Skeletal muscle tissue (tissue), 3 donors: ENCODE measurements at regions not wholly inside any gene's neighbourhood (a gene's known extent, or its start where the extent isn't known, plus 50 kb on each side); places are given as distances from the start of the nearest gene placed in this dataset.

Experiments
- H3K27ac ChIP-seq: one replicate; pipeline ENCODE4 v1.7.0; 2013; ENCODE audit warnings: mild to moderate bottlenecking, low read depth, low read length, inconsistent platforms
- H3K27me3 ChIP-seq, 3 donors: one replicate each; pipeline ENCODE4 v1.7.0; 2013; ENCODE audit warnings: low read length in 3 of 3; ENCODE audit not compliant: control insufficient read depth in 3 of 3, insufficient read depth in 3 of 3
- H3K36me3 ChIP-seq, 3 donors: one replicate each; pipeline ENCODE4 v1.7.0; 2013; ENCODE audit warnings: low read length in 3 of 3; ENCODE audit not compliant: control insufficient read depth in 3 of 3, insufficient read depth in 3 of 3
- H3K4me1 ChIP-seq, 3 donors: one replicate each; pipeline ENCODE4 v1.7.0; 2013; ENCODE audit warnings: low read length in 3 of 3, mild to moderate bottlenecking in 3 of 3; ENCODE audit not compliant: control insufficient read depth in 3 of 3, insufficient read depth in 3 of 3
- H3K4me3 ChIP-seq, 3 donors: one replicate each; pipeline ENCODE4 v1.7.0; 2013; ENCODE audit warnings: low read length in 3 of 3
- H3K9ac ChIP-seq, 3 donors: one replicate each; pipeline ENCODE4 v1.7.0; 2013; ENCODE audit warnings: low read length in 3 of 3, mild to moderate bottlenecking in 3 of 3, moderate library complexity in 2 of 3, low read depth in 1 of 3
- H3K9me3 ChIP-seq, 3 donors: one replicate each; pipeline ENCODE4 v1.7.0; 2013; ENCODE audit warnings: low read length in 3 of 3; ENCODE audit not compliant: control insufficient read depth in 3 of 3
- donor health status: Osteomylitis.

DNA sequence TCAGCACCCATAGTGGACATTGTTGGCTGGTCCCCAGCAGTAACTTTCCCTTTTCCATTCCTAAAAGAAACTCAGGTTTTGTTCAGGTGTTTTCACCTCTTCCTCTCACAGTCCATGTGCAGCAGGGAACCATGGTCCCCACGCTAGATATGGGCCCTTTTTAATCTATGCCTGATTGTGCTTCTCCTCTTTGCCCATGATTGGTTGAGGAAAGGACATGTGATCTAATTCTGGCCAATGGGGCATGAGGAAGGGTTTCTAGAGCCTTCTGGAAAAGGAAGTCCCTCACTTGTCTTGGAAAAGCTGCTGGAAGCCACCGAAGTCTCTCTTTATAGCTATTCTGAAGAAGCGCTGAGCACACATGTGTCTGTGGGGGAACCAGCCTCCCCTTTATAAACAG lies 330.7 kb downstream of the ACTR3B start:
- Histone ChIP-seq H3K27me3 (no peaks in the 10 kb centered on the region), H3K9ac (no peak overlapping the region)

DNA sequence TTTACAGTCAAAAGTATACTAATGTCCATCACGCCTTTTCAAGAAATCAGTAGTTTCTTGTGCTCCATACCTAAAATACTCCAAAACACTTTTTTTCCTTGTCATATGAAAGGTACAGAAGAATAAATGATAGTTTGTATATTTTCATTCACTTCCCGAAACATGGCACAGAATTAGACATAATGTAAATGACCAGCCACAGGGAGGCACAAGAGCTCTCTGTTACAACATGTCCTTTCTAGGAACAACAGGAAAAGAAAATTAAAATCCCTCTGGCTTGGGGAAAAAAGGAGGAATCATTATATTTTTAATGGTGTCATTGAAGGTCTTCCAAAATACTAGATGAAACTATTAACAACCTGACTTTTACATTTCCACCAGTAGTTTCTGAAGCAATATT lies 331.2 kb downstream of the ACTR3B start:
- Histone ChIP-seq H3K4me3 (no peak overlapping the region), H3K4me1 (no peaks in the 10 kb centered on the region), H3K36me3 (no peaks in the 10 kb centered on the region), H3K9me3 (no peaks in the 10 kb centered on the region), H3K9ac (no peak overlapping the region), H3K27ac (no peak overlapping the region), H3K27me3 (no peaks in the 10 kb centered on the region)

More for the DNA sequence above, 330.7 kb downstream of the ACTR3B start:
- H3K4me3 ChIP-seq = no peak overlapping the region
- no peaks in the 10 kb centered on the region for H3K4me1 ChIP-seq
- H3K9me3 ChIP-seq = no peaks in the 10 kb centered on the region
- no peaks in the 10 kb centered on the region for H3K36me3 ChIP-seq
- H3K27ac ChIP-seq = no peak overlapping the region

DNA sequence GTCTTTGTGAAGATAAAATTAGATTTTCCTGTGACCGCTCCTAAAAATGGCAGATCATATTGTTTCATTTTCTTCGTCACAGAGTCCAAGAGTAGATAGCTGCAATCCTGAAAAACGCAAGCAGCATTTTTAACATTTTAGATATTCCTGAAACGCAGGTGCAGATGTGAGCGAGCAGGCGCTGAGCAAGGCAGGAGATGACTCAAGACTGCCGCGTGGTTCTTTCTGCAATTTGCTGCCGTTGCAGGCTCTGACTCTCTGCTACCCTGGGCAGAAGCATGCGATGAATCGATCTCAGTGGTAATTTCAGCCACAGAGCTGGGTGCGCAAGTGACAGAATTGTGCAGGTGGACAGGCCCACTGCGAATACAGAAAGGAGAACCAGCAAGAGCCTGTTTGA lies 331.9 kb downstream of the ACTR3B start:
- Histone ChIP-seq H3K27ac (no peak overlapping the region), H3K4me3 (no peak overlapping the region), H3K4me1 (no peaks in the 10 kb centered on the region), H3K27me3 (no peaks in the 10 kb centered on the region), H3K9ac (no peak overlapping the region), H3K36me3 (no peaks in the 10 kb centered on the region), H3K9me3 (no peaks in the 10 kb centered on the region)

DNA sequence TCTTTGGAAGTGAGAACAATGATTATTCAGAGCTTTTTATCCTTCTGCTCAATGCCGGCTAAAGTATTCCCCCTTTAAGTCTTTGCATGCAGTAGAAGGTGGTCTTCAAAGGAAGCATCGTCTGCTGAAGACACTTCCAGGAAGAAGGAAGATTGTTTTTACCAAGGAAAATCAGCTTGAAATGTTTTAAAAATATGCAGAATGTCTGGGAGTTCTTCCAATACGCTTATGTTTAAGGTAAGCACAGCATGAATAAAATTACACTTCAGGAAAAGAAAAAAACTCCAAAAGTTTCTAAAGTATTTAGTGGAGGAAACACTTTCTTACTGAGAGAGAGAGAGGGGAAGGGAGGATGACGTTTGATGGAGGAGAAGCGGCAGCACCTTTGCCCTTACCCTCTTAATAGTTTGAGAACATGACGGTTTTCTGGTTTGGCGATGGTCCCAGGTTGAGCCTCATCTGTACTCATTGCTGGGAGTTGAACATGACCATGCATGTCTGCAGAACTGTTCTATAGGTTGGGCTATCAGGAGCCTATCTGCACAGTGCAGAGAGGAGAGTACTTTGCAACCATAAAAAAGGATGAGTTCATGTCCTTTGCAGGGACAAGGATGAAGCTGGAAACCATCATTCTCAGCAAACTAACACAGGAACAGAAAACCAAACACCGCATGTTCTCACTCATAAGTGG lies 338.1 kb downstream of the ACTR3B start:
- Histone ChIP-seq H3K9ac (no peak overlapping the region), H3K27me3 (no peaks in the 10 kb centered on the region), H3K9me3 (no peaks in the 10 kb centered on the region), H3K27ac (no peak overlapping the region), H3K4me1 (no peaks in the 10 kb centered on the region), H3K4me3 (no peak overlapping the region), H3K36me3 (no peaks in the 10 kb centered on the region)

DNA sequence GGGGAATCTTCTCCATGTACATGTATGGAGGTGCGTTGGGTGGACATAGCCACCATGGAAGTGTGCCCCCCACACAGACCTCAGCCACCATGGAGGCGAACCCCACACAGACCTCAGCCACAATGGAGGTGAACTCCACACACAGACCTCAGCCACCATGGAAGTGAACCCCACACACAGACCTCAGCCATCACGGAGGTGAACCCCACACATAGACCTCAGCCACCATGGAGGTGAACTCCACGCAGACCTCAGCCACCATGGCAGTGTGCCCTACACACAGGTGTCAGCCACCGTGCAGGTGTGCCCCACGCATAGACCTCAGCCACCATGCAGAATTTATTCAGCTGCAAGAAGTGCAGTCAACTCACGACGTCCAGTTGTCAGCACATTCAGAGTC lies 339.7 kb downstream of the ACTR3B start:
- H3K9ac ChIP-seq = no peak overlapping the region
- no peak overlapping the region for H3K27ac ChIP-seq
- no peak overlapping the region for H3K4me3 ChIP-seq
- no peaks in the 10 kb centered on the region for H3K27me3 ChIP-seq
- no peaks in the 10 kb centered on the region for H3K36me3 ChIP-seq
- H3K4me1 ChIP-seq = no peaks in the 10 kb centered on the region
- H3K9me3 ChIP-seq = no peaks in the 10 kb centered on the region

DNA sequence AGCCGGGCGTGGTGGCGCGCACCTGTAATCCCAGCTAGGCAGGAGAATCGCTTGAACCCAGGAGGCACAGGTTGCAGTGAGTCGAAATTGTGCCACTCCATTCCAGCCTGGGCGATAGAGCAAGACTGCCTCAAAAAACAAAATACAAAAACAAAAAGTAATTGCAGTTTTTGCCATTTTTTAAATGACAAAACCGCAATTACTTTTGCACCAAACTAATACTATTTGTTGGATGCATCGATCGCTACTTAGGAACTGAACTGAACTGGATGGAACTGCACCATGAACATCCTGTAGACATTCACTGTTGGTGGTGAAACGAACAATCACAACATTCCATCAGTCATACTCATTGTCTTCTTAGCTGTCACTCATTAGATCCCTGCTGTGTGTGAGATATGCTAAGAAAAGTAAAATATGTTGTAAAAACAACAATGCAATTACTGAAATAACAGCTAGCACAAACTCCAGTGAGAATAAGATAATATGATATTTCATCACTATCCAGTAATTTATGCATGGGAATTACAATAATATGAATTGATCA lies 341.2 kb downstream of the ACTR3B start:
- H3K9me3 ChIP-seq = no peaks in the 10 kb centered on the region
- no peaks in the 10 kb centered on the region for H3K4me1 ChIP-seq
- H3K36me3 ChIP-seq = no peaks in the 10 kb centered on the region
- no peak overlapping the region for H3K4me3 ChIP-seq
- no peak overlapping the region for H3K27ac ChIP-seq
- no peak overlapping the region for H3K9ac ChIP-seq
- no peaks in the 10 kb centered on the region for H3K27me3 ChIP-seq

DNA sequence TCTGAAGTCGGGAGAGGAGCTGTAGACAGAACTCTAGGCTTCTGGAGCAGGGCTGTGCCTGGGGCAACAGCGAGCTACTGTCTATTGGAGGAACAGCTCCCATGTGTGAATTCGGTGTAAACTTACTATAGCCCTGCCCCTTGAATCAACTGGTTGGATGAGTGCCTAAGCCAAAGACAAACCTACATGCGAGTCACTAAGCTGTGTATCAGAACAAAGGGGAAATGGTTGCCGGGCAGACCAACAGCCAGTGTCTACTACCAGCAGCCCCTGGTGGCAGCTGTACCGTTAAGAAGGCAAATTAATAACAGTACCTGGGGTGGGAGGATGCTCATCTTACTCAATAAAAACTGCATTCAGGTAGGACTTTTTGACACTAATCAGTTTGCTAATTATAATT lies 343.6 kb downstream of the ACTR3B start:
- H3K27ac ChIP-seq = no peak overlapping the region
- no peak overlapping the region for H3K4me3 ChIP-seq
- H3K36me3 ChIP-seq = no peaks in the 10 kb centered on the region
- no peak overlapping the region for H3K9ac ChIP-seq
- H3K9me3 ChIP-seq = no peaks in the 10 kb centered on the region
- H3K4me1 ChIP-seq = no peaks in the 10 kb centered on the region
- H3K27me3 ChIP-seq = no peaks in the 10 kb centered on the region

DNA sequence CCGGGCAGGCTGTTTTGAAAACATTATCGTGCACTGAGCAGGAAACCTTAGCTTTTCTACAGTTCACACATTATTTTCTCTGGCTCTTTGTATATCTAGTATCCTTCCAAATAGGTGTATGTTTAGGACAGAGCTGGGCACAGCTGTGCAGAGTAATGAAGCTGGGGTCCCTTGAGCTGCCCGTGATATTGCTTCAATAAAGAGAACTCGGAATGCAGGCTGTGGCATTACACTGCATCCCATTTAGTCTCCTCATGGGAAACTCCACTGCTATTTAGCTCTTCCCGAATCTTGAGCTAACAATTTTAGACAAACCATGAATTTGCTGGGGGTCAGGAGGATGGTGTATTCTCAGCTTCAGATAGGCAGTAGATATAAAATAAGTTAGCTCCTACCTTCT lies 348.3 kb downstream of the ACTR3B start:
- Histone ChIP-seq H3K9ac (no peak overlapping the region), H3K27ac (no peak overlapping the region), H3K4me3 (no peak overlapping the region), H3K4me1 (no peaks in the 10 kb centered on the region), H3K27me3 (no peaks in the 10 kb centered on the region), H3K36me3 (no peaks in the 10 kb centered on the region), H3K9me3 (no peaks in the 10 kb centered on the region)

DNA sequence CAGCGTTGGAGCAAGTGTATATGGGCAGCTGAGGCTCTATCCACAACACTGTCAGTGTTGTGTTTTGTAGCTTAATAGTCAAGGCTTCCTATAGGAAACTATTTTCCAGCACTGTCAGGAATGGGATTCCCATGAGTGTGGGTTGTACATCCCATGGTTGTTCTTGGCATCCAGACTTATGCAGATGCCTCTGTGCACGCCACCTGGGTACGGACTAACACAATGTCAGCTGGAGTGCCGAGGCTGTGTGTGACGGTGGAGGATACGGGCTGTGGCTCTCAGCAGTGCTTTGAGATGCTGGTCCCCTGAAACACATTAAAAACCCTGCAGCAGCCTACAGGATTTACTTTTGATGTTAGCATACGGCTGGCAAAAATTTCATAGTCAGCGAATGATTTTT lies 350.0 kb downstream of the ACTR3B start:
- no peak overlapping the region for H3K27ac ChIP-seq
- H3K36me3 ChIP-seq = no peaks in the 10 kb centered on the region
- H3K4me3 ChIP-seq = no peak overlapping the region
- no peaks in the 10 kb centered on the region for H3K4me1 ChIP-seq
- H3K27me3 ChIP-seq = no peaks in the 10 kb centered on the region
- no peaks in the 10 kb centered on the region for H3K9me3 ChIP-seq
- H3K9ac ChIP-seq = no peak overlapping the region

DNA sequence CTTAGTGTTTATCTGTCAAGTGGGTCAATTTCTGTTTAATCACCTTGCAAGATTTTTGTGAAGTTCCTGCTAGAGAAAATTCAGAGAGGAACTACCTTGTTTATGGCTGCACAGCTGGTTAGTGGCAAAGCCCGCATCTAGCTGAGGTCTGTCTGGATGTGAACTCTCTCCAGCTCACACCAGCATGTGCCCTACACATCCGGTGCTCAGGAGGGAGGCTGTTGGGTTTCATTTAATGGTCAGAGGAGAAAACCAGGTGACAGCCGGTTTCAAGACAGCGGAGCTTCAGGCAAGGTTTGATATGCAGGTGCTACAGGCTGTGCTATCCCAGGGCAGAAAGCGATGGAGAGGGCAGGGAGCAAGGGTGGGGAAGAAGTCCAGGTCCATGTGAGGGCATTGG lies 351.1 kb downstream of the ACTR3B start:
- H3K27ac ChIP-seq = no peak overlapping the region
- no peak overlapping the region for H3K9ac ChIP-seq
- H3K36me3 ChIP-seq = no peaks in the 10 kb centered on the region
- no peaks in the 10 kb centered on the region for H3K4me1 ChIP-seq
- H3K9me3 ChIP-seq = peaks cover 0 to 1% (median 0%) of the 10 kb centered on the region in 3 donors
- no peaks in the 10 kb centered on the region for H3K27me3 ChIP-seq
- H3K4me3 ChIP-seq = no peak overlapping the region
